ENCODE measurements at regions not wholly inside any gene's neighbourhood (a gene's known extent, or its start where the extent isn't known, plus 50 kb on each side); places are given as distances from the start of the nearest gene placed in this dataset.
"Not testable (repeated sequence)": the region's sequence is repeated elsewhere in the genome, so short reads cannot be mapped to it uniquely, and the experiment has no call there.

GRCh38 chr11:38384568-38384967 lies 1786.5 kb upstream of the RAG2 start:
- peaks cover 2% of the 10 kb centered on the region for H3K9me3 ChIP-seq (replicated peaks)
- H3K4me3 ChIP-seq: no peak overlapping the region
- TF ChIP-seq CTCF (IDR thresholded peaks at IDR 0.05; ENCODE audit: borderline replicate concordance): no peak
- no peak overlapping the region for H3K27ac ChIP-seq (replicated peaks)
- no peak for DNase-seq
- no peaks in the 10 kb centered on the region for H3K36me3 ChIP-seq
- H3K27me3 ChIP-seq (ENCODE audit: low read depth): no peaks in the 10 kb centered on the region
- intact Hi-C loops (cut with micrococcal nuclease): no loop called here
- no peaks in the 10 kb centered on the region for H3K4me1 ChIP-seq

- no peak overlapping the region for H3K27ac ChIP-seq (replicated peaks)
- TF ChIP-seq CTCF (IDR thresholded peaks at IDR 0.05; ENCODE audit: borderline replicate concordance): no peak
- no peak for DNase-seq
- intact Hi-C loops (cut with micrococcal nuclease): no loop called here
- peaks cover 7% of the 10 kb centered on the region for H3K9me3 ChIP-seq (replicated peaks)
- H3K27me3 ChIP-seq (ENCODE audit: low read depth): no peaks in the 10 kb centered on the region
- H3K4me3 ChIP-seq: no peak overlapping the region
- no peaks in the 10 kb centered on the region for H3K4me1 ChIP-seq
- H3K36me3 ChIP-seq: no peaks in the 10 kb centered on the region
These were observed 1767.2 kb upstream of the RAG2 start for GRCh38 chr11:38365274-38365673.

GRCh38 chr11:38356255-38356654 lies 1758.2 kb upstream of the RAG2 start:
- intact Hi-C loops (cut with micrococcal nuclease): no loop called here
- TF ChIP-seq CTCF (IDR thresholded peaks at IDR 0.05; ENCODE audit: borderline replicate concordance): no peak

GRCh38 chr11:38345286-38345685 lies 1747.2 kb upstream of the RAG2 start:
- H3K4me3 ChIP-seq: no peak overlapping the region
- peaks cover 9% of the 10 kb centered on the region for H3K9me3 ChIP-seq (replicated peaks)
- no peaks in the 10 kb centered on the region for H3K4me1 ChIP-seq
- H3K36me3 ChIP-seq: no peaks in the 10 kb centered on the region
- no peaks in the 10 kb centered on the region for H3K27me3 ChIP-seq (ENCODE audit: low read depth)
- no peak for TF ChIP-seq CTCF (IDR thresholded peaks at IDR 0.05; ENCODE audit: borderline replicate concordance)
- DNase-seq: no peak
- intact Hi-C loops (cut with micrococcal nuclease): no loop called here
- H3K27ac ChIP-seq (replicated peaks): no peak overlapping the region

More at GRCh38 chr11:38356255-38356654, 1758.2 kb upstream of the RAG2 start:
- peaks cover 65% of the 10 kb centered on the region for H3K9me3 ChIP-seq (replicated peaks)
- no peak for DNase-seq
- no peak overlapping the region for H3K27ac ChIP-seq (replicated peaks)
- no peak overlapping the region for H3K4me3 ChIP-seq
- no peaks in the 10 kb centered on the region for H3K4me1 ChIP-seq
- no peaks in the 10 kb centered on the region for H3K36me3 ChIP-seq
- no peaks in the 10 kb centered on the region for H3K27me3 ChIP-seq (ENCODE audit: low read depth)

DNA sequence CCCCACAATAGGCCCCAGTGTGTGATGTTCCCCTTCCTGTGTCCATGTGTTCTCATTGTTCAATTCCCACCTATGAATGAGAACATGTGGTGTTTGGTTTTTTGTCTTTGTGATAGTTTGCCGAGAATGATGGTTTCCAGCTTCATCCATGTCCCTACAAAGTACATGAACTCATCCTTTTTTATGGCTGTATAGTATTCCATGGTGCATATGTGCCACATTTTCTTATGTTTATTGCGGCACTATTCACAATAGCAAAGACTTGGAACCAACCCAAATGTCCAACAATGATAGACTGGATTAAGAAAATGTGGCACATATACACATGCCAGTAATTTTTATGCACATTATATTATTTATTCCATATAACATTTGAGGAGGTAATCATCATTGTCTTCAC lies 1743.6 kb upstream of the RAG2 start:
- H3K9me3 ChIP-seq (replicated peaks); H3K27me3 ChIP-seq (ENCODE audit: low read depth); H3K4me3 ChIP-seq; DNase-seq; H3K27ac ChIP-seq (replicated peaks); H3K36me3 ChIP-seq; H3K4me1 ChIP-seq; intact Hi-C loops (cut with micrococcal nuclease): not testable (repeated sequence)

DNA sequence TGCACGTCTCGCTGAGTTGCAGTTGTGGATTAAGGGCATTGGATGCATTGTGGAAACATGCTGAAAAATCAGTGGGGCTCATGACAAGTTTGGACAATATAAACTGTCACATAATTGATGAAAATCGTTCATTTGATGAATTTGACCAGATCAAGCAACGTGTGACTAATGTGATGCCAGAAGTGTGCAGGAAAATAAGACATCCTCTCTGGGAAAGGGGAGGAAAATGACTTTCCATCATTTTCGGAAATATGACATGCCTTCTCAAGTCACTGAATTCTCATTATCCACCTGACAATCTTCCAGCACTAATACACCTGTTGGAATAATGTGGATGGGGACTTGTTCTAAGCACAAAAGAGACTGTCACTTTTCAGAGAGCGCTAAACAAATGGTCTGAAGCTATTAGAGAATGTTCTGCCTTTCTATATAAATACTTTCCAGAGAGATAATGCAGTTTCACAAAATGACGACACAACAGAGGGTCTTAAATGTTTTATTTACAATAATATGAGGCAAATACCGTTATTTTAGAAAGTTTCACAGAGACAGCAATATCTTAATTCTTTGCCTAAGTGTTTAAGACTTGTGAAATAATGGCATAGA lies 1741.9 kb upstream of the RAG2 start:
- Histone ChIP-seq H3K27ac (replicated peaks) (no peak overlapping the region), H3K9me3 (replicated peaks) (peaks cover 8% of the 10 kb centered on the region), H3K27me3 (ENCODE audit: low read depth) (no peaks in the 10 kb centered on the region), H3K4me3 (no peak overlapping the region), H3K36me3 (no peaks in the 10 kb centered on the region), H3K4me1 (no peaks in the 10 kb centered on the region)
- intact Hi-C loops (cut with micrococcal nuclease): no loop called here
- DNase-seq: no peak
- no peak for TF ChIP-seq CTCF (IDR thresholded peaks at IDR 0.05; ENCODE audit: borderline replicate concordance)

DNA sequence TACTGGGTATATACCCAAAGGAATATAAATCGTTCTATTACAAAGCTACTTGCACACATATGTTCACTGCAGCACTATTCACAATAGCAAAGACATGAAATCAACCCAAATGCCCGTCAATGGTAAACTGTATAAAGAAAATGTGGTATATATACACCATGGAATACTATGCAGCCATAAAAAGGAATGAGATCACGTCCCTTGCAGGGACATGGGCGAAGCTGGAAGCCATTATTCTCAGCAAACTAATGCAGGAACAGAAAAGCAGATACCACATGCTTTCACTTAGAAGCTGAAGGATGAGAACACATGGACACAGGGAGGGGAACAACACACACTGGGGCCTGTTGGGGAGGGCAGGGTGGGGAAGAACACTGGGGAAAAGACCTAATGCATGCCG lies 1740.0 kb upstream of the RAG2 start:
- H3K4me3 ChIP-seq; intact Hi-C loops (cut with micrococcal nuclease); DNase-seq; H3K4me1 ChIP-seq; H3K27me3 ChIP-seq (ENCODE audit: low read depth); H3K9me3 ChIP-seq (replicated peaks); H3K27ac ChIP-seq (replicated peaks); H3K36me3 ChIP-seq: not testable (repeated sequence)

Measured in left ventricle myocardium inferior (tissue), 1 donor.